Vagina (tissue), 2 donors: ENCODE measurements at regions not wholly inside any gene's neighbourhood (a gene's known extent, or its start where the extent isn't known, plus 50 kb on each side); places are given as distances from the start of the nearest gene placed in this dataset.

Experiments
- CTCF ChIP-seq, 3 experiments: fragments of 450-650 bp in 2 of 3; fragments of 200-600 bp in 1 of 3; sonication (generic) in 1 of 3; IDR thresholded peaks; one replicate each; pipeline ENCODE4 v1.5.1; 2017 to 2019; ENCODE audit warnings: antibody characterized with exemption in 3 of 3, mild to moderate bottlenecking in 2 of 3, moderate library complexity in 2 of 3
- POLR2A ChIP-seq, 2 donors: fragments of 450-650 bp; IDR thresholded peaks; one replicate each; pipeline ENCODE4 v1.6.1; 2017; ENCODE audit warnings: antibody characterized with exemption in 2 of 2, mild to moderate bottlenecking in 2 of 2, moderate library complexity in 2 of 2
- POLR2AphosphoS5 ChIP-seq, 2 donors: sonication (generic); formaldehyde crosslinking; IDR thresholded peaks; one replicate each; pipeline ENCODE4 v1.9.0; 2017; ENCODE audit warnings: antibody characterized with exemption in 2 of 2, mild to moderate bottlenecking in 2 of 2, low read depth in 1 of 2; ENCODE audit not compliant: insufficient read depth in 1 of 2

GRCh38 chr12:113764661-113765060 is 201.5 kb downstream of the RBM19 start:
- TF ChIP-seq POLR2AphosphoS5 (IDR thresholded peaks at IDR 0.05; ENCODE audit: insufficient read depth in 1 of 2, low read depth in 1 of 2) (no peak), CTCF (IDR thresholded peaks at IDR 0.05) (no peak), POLR2A (IDR thresholded peaks at IDR 0.05) (no peak)
